Thyroid gland (tissue), 4 donors: ENCODE measurements at regions not wholly inside any gene's neighbourhood (a gene's known extent, or its start where the extent isn't known, plus 50 kb on each side); places are given as distances from the start of the nearest gene placed in this dataset.

Source experiments
- CTCF ChIP-seq, 6 experiments: fragments of 200-600 bp in 3 of 6; fragments of 450-650 bp in 3 of 6; sonication (generic) in 3 of 6; IDR thresholded peaks; one replicate each; pipeline ENCODE4 v1.5.1; 2016 to 2019; ENCODE audit warnings: antibody characterized with exemption in 6 of 6, mild to moderate bottlenecking in 2 of 6, inconsistent platforms in 1 of 6, moderate library complexity in 1 of 6
- POLR2A ChIP-seq, 2 donors: fragments of 450-650 bp; IDR thresholded peaks; one replicate each; pipeline ENCODE4 v1.6.1; 2017; ENCODE audit warnings: antibody characterized with exemption in 2 of 2, mild to moderate bottlenecking in 2 of 2, moderate library complexity in 1 of 2

- TF ChIP-seq CTCF (IDR thresholded peaks at IDR 0.05) (no peak), POLR2A (IDR thresholded peaks at IDR 0.05) (no peak)
Observed at GRCh38 chr5:104375345-104375744, 812.8 kb upstream of the NUDT12 start.
